ENCODE measurements at regions not wholly inside any gene's neighbourhood (a gene's known extent, or its start where the extent isn't known, plus 50 kb on each side); places are given as distances from the start of the nearest gene placed in this dataset.

DNA sequence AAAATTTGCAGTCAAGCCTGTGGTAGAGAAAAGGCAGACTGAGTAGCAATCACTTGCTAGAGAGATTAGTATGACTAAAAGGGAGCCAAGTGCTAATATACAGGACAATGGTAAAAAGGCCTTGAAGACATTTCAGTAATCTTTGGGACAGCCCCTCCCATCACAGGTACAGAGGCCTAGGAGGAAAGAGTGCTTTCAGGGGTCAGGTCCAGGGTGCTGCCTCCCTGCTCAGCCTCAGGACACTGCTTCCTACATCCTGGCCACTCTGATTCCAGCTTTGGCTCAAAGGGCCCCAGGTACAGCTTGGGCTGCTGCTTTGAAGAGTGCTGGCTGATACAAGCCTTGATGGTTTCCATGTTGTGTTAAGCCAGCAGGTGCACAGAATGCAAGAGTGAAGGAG is 543.5 kb downstream of the MMUT start:
- TF ChIP-seq CTCF (optimal IDR thresholded peaks at IDR 0.05 in 1 of 3, IDR thresholded peaks at IDR 0.05 in 1 of 3, conservative IDR thresholded peaks at IDR 0.05 in 1 of 3; ENCODE audit: extremely low read depth in 1 of 3, insufficient read depth in 2 of 3, low read length in 3 of 3) (no peak), EZH2 (IDR thresholded peaks at IDR 0.05; ENCODE audit: low read length) (no peak)

All from keratinocyte (primary cell).